NCI-H1105 treated with DMSO at 0.1 percent for 48 hours (cell line): ENCODE measurements at regions not wholly inside any gene's neighbourhood (a gene's known extent, or its start where the extent isn't known, plus 50 kb on each side); places are given as distances from the start of the nearest gene placed in this dataset.
A peak's percentile ranks its signal among the peaks of the same experiment; 100 is the strongest.
"Not testable (repeated sequence)": the region's sequence is repeated elsewhere in the genome, so short reads cannot be mapped to it uniquely, and the experiment has no call there.

Source experiments
- DNase-seq: peaks from one replicate; lab custom pipeline; 2025; lab: John Stamatoyannopoulos, UW

- no peak for DNase-seq
Measured at GRCh38 chr5:39955156-39955555, 530.4 kb upstream of the DAB2 start.

DNA sequence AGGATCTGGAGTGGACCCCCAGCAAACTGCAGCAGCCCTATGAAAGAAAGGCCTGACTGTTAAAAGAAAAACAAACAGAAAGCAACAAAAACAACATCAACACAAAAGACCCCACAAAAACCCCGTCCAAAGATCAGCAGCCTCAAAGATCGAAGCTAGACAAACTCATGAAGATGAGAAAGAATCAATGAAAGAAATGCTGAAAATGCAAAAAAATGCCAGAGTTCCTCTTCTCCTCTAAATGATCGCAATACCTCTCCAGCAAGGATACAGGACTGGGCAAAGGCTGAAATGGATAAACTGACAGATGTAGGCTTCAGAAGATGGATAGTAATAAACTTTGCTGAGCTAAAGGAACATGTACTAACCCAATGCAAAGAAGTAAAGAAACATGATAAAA is 526.3 kb upstream of the DAB2 start:
- DNase-seq = no peak

DNA sequence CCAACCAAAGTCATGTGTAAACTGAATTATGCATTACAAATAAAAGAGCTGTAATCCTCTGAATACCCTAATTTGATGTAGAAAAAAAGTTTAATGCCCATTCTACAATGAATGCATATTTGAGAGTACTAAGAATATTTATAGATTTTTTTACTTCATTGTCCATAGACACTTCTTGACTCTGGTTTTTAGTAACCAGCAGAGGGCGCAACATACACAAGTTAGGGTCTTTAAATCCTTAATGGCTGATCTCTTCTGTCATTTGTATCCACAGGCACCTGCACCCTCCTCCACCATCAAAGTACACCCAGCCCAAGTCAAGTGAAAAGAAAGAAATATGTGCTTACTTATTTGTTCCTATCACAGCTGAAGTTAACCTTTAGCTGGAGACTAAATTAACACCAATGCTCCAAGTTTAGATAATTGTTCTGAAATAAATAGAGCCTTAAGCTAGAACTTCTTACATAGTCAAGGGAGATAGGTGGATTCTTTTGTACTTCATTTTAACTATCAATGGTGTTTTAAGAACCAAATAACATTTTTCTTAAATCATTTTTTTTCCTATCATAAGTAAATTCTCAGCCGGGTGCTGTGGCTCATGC is 524.2 kb upstream of the DAB2 start:
- peak; percentile 64 for DNase-seq

GRCh38 chr5:39948341-39948740 is 523.6 kb upstream of the DAB2 start:
- no peak for DNase-seq

GRCh38 chr5:39947657-39948056 is 522.9 kb upstream of the DAB2 start:
- DNase-seq = no peak

GRCh38 chr5:39946356-39947045 is 521.7 kb upstream of the DAB2 start:
- no peak for DNase-seq

- DNase-seq = no peak
Measured at GRCh38 chr5:39945870-39946269, 521.1 kb upstream of the DAB2 start.

DNA sequence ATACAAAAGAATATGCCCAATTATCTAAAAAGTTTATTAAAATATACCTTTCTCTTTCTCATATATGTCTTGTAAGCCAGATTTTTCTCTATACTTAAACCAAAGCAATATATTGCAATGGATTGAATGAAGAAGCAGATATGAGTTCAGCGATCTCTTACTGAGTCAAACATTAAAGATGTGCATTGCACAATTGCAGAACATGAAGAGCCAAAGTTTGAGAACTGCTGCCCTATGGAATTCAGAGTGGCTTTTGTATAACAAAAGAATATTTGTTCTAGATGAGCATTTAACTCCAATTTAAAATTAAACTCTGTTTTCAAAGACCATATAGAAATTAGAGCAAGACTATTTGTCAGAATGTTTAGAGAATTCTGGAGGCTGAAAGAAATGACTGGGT is 519.0 kb upstream of the DAB2 start:
- no peak for DNase-seq

DNA sequence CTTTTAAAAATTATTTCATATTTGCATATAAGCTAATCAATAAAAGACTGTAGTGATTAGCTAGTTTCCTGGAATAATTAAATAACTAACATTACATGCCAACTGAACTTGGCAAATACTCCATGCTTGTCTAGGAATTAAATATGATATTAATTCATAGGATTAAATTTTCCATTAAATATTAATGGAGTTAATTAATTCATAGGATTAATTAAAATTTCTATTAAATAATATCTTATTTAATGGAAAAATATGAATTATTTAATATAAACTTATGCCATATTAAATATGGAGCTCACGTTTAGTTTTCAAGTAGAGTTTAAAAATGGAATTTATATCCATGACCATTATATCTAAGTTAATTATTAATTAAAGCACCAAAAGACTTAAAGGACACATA is 517.8 kb upstream of the DAB2 start:
- DNase-seq = no peak

DNA sequence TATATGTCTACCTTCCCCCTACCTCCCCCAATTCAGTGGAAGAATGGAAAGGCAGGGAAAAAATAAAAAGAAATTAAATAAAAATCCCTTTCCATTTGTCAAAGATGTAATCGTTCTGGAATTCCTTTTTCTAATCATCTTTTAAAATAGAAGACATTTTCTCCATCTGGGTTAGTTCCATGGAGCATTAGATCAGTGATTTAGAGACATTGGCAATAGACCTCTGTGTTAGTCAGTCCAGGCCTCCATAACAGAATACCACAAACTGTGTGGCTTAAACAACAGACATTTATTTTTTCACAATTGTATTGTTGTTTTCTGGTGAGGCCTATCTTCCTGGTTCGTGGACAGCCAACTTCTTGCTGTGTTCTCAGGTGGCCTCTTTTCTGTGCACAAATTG is 516.6 kb upstream of the DAB2 start:
- DNase-seq = no peak

DNA sequence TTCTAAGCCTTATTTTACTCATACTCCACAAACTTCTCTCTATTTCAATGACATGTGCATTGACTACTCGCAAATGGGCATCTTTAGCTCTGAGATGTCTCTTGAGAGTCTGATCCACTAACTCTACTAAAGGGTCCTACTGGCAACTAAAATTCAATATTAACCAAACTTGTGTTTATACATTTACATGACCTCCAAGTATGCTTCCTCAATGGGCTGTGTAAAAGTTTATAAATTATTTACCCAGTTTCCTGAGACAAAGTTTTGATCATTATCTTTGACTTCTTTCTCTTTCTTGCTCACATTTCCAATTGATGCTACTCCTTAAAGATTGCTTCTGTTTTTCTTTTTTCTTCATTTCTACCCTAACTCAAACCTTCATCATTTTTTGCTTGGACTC is 510.1 kb upstream of the DAB2 start:
- DNase-seq = no peak

- no peak for DNase-seq
Measured at GRCh38 chr5:39933061-39933460, 508.3 kb upstream of the DAB2 start.

DNA sequence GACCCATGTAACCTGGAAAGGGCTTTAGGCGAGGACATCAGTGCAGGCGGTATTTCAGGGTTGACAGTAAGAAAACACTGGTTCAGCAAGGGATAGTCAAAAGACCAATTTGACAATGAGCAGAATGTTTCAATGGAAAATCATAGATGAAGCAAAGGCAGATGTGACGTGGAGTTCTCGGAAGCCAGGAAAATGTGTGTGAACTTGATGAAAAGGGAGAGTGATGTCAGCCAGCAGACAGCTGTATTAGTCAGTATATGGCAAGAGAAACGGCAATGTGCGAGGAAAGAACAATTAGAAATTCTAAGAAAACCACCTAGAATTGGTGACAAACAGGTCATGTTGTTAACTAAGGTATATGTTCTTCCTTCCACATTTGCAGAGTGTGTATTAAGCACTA is 503.9 kb upstream of the DAB2 start:
- no peak for DNase-seq

- DNase-seq = no peak
Measured at GRCh38 chr5:39919876-39920275, 495.1 kb upstream of the DAB2 start.

DNA sequence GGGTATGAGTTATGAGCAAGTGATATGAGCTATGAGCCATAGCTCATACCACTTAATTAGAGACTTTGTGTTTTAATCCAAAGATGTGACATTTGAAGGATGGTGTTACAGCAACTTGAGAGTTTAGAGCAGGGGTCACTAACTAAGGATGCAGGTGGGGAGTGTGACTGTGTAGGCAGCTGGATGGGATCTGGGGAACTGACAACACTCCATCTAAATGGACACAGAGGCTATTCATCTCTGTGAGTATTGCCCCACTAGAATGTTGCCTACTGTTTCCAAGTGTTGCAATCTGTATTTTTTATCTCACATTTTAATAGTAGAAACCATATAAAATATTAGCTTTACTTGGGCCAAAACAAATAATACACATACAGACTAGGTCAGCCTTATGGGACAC is 488.1 kb upstream of the DAB2 start:
- DNase-seq = no peak

GRCh38 chr5:39907267-39907951 is 482.6 kb upstream of the DAB2 start:
- DNase-seq = not testable (repeated sequence)

DNA sequence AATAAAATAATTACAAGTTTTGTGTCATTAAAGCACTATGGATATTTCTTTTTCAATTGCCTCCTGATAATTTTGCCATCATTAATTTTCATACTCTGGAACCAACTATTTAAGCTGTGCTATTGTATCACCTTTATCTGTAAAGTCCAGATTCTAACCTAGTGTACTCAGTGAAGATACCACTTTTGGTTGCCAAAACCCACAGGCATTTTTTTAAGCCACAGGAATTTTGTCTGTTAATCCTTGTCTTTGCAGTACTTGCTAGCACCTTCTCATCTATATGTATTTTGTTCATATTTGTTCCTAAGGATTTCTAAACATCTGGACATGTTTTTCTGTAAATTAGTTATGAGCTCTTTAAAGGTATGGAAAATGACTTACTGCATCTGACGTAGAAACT is 481.4 kb upstream of the DAB2 start:
- no peak for DNase-seq

DNA sequence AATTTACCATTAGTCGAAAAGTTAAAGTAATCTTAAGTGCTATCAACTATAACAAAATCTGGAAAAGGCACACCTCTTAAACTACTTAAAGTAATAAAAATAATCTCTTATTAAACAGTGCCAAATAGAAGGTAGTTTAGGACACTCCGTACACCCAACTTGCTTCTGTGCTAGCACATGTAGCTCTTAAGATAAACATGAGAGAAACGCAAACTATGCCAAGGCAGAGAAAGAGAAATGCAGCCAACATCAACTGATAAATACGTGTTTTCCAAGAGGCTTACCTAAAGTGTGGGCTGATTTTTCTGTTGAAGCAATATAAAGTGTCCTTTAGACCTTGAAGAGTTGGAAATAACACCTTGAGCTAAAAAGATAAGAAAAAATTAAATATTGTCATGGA is 480.6 kb upstream of the DAB2 start:
- DNase-seq = no peak

GRCh38 chr5:39902626-39903025 is 477.8 kb upstream of the DAB2 start:
- DNase-seq = no peak

DNA sequence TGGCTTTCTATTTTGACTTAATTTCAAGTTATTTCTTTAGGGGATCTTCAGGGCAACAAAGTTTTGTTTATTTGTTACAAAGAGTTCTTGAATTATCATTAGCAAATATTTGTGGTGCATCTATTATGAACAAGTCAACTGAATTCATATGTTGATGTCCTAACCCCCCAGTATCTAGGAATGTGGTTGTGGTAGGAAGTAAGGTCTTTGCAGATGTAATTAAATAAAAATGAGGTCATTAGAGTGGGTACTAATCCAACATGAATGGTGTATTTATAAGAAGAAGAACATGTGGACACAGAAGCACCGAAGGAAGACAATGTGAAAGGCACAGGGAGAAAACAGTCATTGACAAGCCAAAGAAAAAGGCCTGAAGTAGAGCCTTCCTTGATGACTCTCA is 474.0 kb upstream of the DAB2 start:
- no peak for DNase-seq

- DNase-seq = no peak
Measured at GRCh38 chr5:39896706-39897105, 471.9 kb upstream of the DAB2 start.

- DNase-seq = no peak
Measured at GRCh38 chr5:39896104-39896503, 471.3 kb upstream of the DAB2 start.

DNA sequence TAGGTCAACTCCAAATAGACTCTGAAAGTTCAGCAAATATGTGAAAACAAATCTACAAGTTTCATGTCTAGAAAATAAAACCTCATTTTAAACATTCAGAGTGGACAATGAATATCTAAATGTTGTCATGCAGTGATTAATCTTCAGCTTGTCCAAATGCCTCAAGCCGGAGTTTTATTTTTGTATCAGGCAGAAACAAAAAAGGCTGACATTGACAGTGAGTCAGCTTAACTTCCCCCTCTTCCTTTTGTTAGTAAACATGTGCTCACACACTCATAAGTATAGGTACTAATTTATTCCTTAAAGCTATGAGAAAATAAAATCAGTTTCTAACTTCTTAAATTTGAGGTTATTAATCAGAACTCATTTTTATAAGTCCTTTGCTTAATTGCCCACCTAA is 467.9 kb upstream of the DAB2 start:
- DNase-seq = no peak

GRCh38 chr5:39891376-39891775 is 466.6 kb upstream of the DAB2 start:
- no peak for DNase-seq
